ENCODE measurements at regions not wholly inside any gene's neighbourhood (a gene's known extent, or its start where the extent isn't known, plus 50 kb on each side); places are given as distances from the start of the nearest gene placed in this dataset.

- H3K4me1 ChIP-seq = no peaks in the 10 kb centered on the region
- TF ChIP-seq CTCF (IDR thresholded peaks at IDR 0.05) = no peak
- 82 to 91% (median 85%) methylated on average over 2 of the region's 2 CpGs for WGBS, 3 donors
- H3K4me3 ChIP-seq = no peak overlapping the region
- no peaks in the 10 kb centered on the region for H3K9me3 ChIP-seq
- intact Hi-C loops (cut with DNase I) = no loop called here
- ATAC-seq (no peak), DNase-seq (no peak)
- H3K27ac ChIP-seq = no peak overlapping the region
- H3K27me3 ChIP-seq (ENCODE audit: insufficient read depth in 3 of 3, low read length in 2 of 3) = no peaks in the 10 kb centered on the region
- no peaks in the 10 kb centered on the region for H3K36me3 ChIP-seq (ENCODE audit: insufficient read depth in 1 of 2, low read depth in 1 of 2)
Observed at GRCh38 chr3:40985195-40985594, 214.1 kb upstream of the CTNNB1 start.

GRCh38 chr3:40988468-40988867, 210.8 kb upstream of the CTNNB1 start:
- Histone ChIP-seq H3K4me1 (no peaks in the 10 kb centered on the region), H3K27ac (no peak overlapping the region), H3K4me3 (no peak overlapping the region), H3K36me3 (ENCODE audit: insufficient read depth in 1 of 2, low read depth in 1 of 2) (no peaks in the 10 kb centered on the region), H3K27me3 (ENCODE audit: insufficient read depth in 3 of 3, low read length in 2 of 3) (no peaks in the 10 kb centered on the region), H3K9me3 (no peaks in the 10 kb centered on the region)
- DNase-seq (no peak), ATAC-seq (no peak)
- 91 to 100% (median 100%) methylated on average over 1 of the region's 1 CpG for WGBS, 3 donors
- TF ChIP-seq CTCF (IDR thresholded peaks at IDR 0.05) = no peak
- intact Hi-C loops (cut with DNase I) = no loop called here

GRCh38 chr3:40989141-40990061, 209.9 kb upstream of the CTNNB1 start:
- H3K27me3 ChIP-seq (ENCODE audit: insufficient read depth in 3 of 3, low read length in 2 of 3) = no peaks in the 10 kb centered on the region
- no peak overlapping the region for H3K4me3 ChIP-seq
- no peaks in the 10 kb centered on the region for H3K9me3 ChIP-seq
- no peak for TF ChIP-seq CTCF (IDR thresholded peaks at IDR 0.05)
- no peak for ATAC-seq
- 60 to 65% (median 61%) methylated on average over 6 of the region's 6 CpGs for WGBS, 3 donors
- no peaks in the 10 kb centered on the region for H3K36me3 ChIP-seq (ENCODE audit: insufficient read depth in 1 of 2, low read depth in 1 of 2)
- intact Hi-C loops (cut with DNase I) = no loop called here
- H3K27ac ChIP-seq = no peak overlapping the region
- no peaks in the 10 kb centered on the region for H3K4me1 ChIP-seq
- DNase-seq = no peak

- Histone ChIP-seq H3K4me3 (no peak overlapping the region), H3K27ac (no peak overlapping the region), H3K4me1 (no peaks in the 10 kb centered on the region), H3K36me3 (ENCODE audit: insufficient read depth in 1 of 2, low read depth in 1 of 2) (no peaks in the 10 kb centered on the region), H3K27me3 (ENCODE audit: insufficient read depth in 3 of 3, low read length in 2 of 3) (no peaks in the 10 kb centered on the region), H3K9me3 (no peaks in the 10 kb centered on the region)
- WGBS, 3 donors = 92 to 100% (median 99%) methylated on average over 1 of the region's 1 CpG
- DNase-seq (no peak), ATAC-seq (no peak)
- TF ChIP-seq CTCF (IDR thresholded peaks at IDR 0.05) = no peak
- intact Hi-C loops (cut with DNase I) = no loop called here
Observed at GRCh38 chr3:40990062-40990456, 209.2 kb upstream of the CTNNB1 start.

GRCh38 chr3:40992023-40992422, 207.3 kb upstream of the CTNNB1 start:
- H3K4me3 ChIP-seq = no peak overlapping the region
- DNase-seq = no peak
- intact Hi-C loops (cut with DNase I) = no loop called here
- no peak for ATAC-seq
- no peaks in the 10 kb centered on the region for H3K27me3 ChIP-seq (ENCODE audit: insufficient read depth in 3 of 3, low read length in 2 of 3)
- H3K36me3 ChIP-seq (ENCODE audit: insufficient read depth in 1 of 2, low read depth in 1 of 2) = no peaks in the 10 kb centered on the region
- H3K27ac ChIP-seq = no peak overlapping the region
- no peak for TF ChIP-seq CTCF (IDR thresholded peaks at IDR 0.05)
- no peaks in the 10 kb centered on the region for H3K9me3 ChIP-seq
- peaks cover 2% of the 10 kb centered on the region for H3K4me1 ChIP-seq
